ENCODE measurements at regions not wholly inside any gene's neighbourhood (a gene's known extent, or its start where the extent isn't known, plus 50 kb on each side); places are given as distances from the start of the nearest gene placed in this dataset.
"Not testable (repeated sequence)": the region's sequence is repeated elsewhere in the genome, so short reads cannot be mapped to it uniquely, and the experiment has no call there.

DNA sequence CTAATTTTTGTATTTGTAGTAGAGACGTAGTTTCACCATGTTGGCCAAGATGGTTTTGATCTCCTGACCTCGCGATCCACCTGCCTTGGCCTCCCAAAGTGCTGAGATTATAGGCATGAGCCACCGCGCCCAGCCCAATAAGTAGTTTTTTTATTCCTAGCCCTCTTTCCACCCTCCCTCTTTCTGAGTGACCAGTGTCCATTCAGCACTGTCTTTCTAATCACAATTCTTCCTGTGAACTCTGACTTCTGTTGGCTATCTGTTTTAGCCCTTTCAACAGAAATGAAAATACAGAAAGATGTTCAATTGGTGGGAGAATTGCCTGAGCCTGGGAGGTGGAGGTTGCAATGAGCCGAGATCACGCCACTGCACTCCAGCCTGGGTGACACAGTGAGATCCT lies 122.3 kb upstream of the LIFR start:
- not testable (repeated sequence) for TF ChIP-seq CTCF, POLR2A (IDR thresholded peaks at IDR 0.05)
